Colonic mucosa (tissue), 4 donors: ENCODE measurements at regions not wholly inside any gene's neighbourhood (a gene's known extent, or its start where the extent isn't known, plus 50 kb on each side); places are given as distances from the start of the nearest gene placed in this dataset.

ENCODE experiments used
- DNase-seq: peaks from one replicate; pipeline ENCODE4 v3.0.0-alpha.2; 2020
- H3K27ac ChIP-seq: fragments of 200-600 bp; one replicate; pipeline ENCODE4 v1.8.0; 2021
- H3K27me3 ChIP-seq: fragments of 200-600 bp; one replicate; pipeline ENCODE4 v1.8.0; 2021
- H3K36me3 ChIP-seq: fragments of 200-600 bp; one replicate; pipeline ENCODE4 v1.8.0; 2021
- H3K4me1 ChIP-seq: fragments of 200-600 bp; one replicate; pipeline ENCODE4 v1.8.0; 2021; ENCODE audit warnings: mild to moderate bottlenecking
- H3K4me3 ChIP-seq: fragments of 200-600 bp; one replicate; pipeline ENCODE4 v1.8.0; 2021
- H3K9ac ChIP-seq, 2 donors: one replicate each; pipeline ENCODE4 v1.7.0; 2013; ENCODE audit warnings: control low read depth in 2 of 2, low read depth in 2 of 2, low read length in 2 of 2
- H3K9me3 ChIP-seq: fragments of 200-600 bp; one replicate; pipeline ENCODE4 v1.8.0; 2021
- CTCF ChIP-seq: fragments of 200-600 bp; IDR thresholded peaks from one replicate; pipeline ENCODE4 v1.8.0; 2022; ENCODE audit warnings: antibody characterized with exemption, mild to moderate bottlenecking
- intact Hi-C: fragments of 100-400 bp; cut with DNase I; formaldehyde crosslinking; loops from one replicate; pipeline ENCODE4 v1.14.1; 2022
- donor health status: healthy.
- donor health status: DM: no; HTN: no; CAD: no.
- donor health status: DM: no; HTN: no; CAD: no.

- no peaks in the 10 kb centered on the region for H3K36me3 ChIP-seq
- no peak for TF ChIP-seq CTCF
- DNase-seq: no peak
- H3K27me3 ChIP-seq: no peaks in the 10 kb centered on the region
- H3K4me1 ChIP-seq: no peaks in the 10 kb centered on the region
- no peak overlapping the region for H3K4me3 ChIP-seq
- H3K9me3 ChIP-seq: no peaks in the 10 kb centered on the region
- H3K9ac ChIP-seq: no peak overlapping the region
- intact Hi-C loops: no loop called here
- H3K27ac ChIP-seq: no peak overlapping the region
These were observed 270.6 kb downstream of the PBX3 start for GRCh38 chr9:126017758-126018157.

- Histone ChIP-seq H3K27me3 (no peaks in the 10 kb centered on the region), H3K4me3 (no peak overlapping the region), H3K4me1 (no peaks in the 10 kb centered on the region), H3K36me3 (no peaks in the 10 kb centered on the region), H3K9ac (no peak overlapping the region), H3K9me3 (no peaks in the 10 kb centered on the region), H3K27ac (no peak overlapping the region)
- DNase-seq: no peak
- intact Hi-C loops: no loop called here
- TF ChIP-seq CTCF: no peak
These were observed 273.7 kb downstream of the PBX3 start for GRCh38 chr9:126020836-126021235.

GRCh38 chr9:126023962-126024361 is 276.8 kb downstream of the PBX3 start:
- TF ChIP-seq CTCF: no peak
- H3K4me3 ChIP-seq: no peak overlapping the region
- DNase-seq: no peak
- intact Hi-C loops: no loop called here
- H3K36me3 ChIP-seq: no peaks in the 10 kb centered on the region
- no peaks in the 10 kb centered on the region for H3K9me3 ChIP-seq
- H3K4me1 ChIP-seq: no peaks in the 10 kb centered on the region
- no peak overlapping the region for H3K9ac ChIP-seq
- no peaks in the 10 kb centered on the region for H3K27me3 ChIP-seq
- H3K27ac ChIP-seq: no peak overlapping the region

GRCh38 chr9:126024581-126025230 is 277.5 kb downstream of the PBX3 start:
- Histone ChIP-seq H3K9me3 (no peaks in the 10 kb centered on the region), H3K4me1 (no peaks in the 10 kb centered on the region), H3K4me3 (no peak overlapping the region), H3K9ac (no peak overlapping the region), H3K36me3 (no peaks in the 10 kb centered on the region), H3K27me3 (no peaks in the 10 kb centered on the region), H3K27ac (no peak overlapping the region)
- TF ChIP-seq CTCF: no peak
- intact Hi-C loops: no loop called here
- DNase-seq: no peak

GRCh38 chr9:126025991-126026390 is 278.8 kb downstream of the PBX3 start:
- H3K36me3 ChIP-seq: no peaks in the 10 kb centered on the region
- no peak for TF ChIP-seq CTCF

More at GRCh38 chr9:126025991-126026390, 278.8 kb downstream of the PBX3 start:
- H3K9ac ChIP-seq: no peak overlapping the region
- H3K27ac ChIP-seq: no peak overlapping the region
- no peak overlapping the region for H3K4me3 ChIP-seq
- no peak for DNase-seq
- intact Hi-C loops: no loop called here
- no peaks in the 10 kb centered on the region for H3K9me3 ChIP-seq
- H3K4me1 ChIP-seq: no peaks in the 10 kb centered on the region
- H3K27me3 ChIP-seq: no peaks in the 10 kb centered on the region
